ENCODE measurements at regions not wholly inside any gene's neighbourhood (a gene's known extent, or its start where the extent isn't known, plus 50 kb on each side); places are given as distances from the start of the nearest gene placed in this dataset.

DNA sequence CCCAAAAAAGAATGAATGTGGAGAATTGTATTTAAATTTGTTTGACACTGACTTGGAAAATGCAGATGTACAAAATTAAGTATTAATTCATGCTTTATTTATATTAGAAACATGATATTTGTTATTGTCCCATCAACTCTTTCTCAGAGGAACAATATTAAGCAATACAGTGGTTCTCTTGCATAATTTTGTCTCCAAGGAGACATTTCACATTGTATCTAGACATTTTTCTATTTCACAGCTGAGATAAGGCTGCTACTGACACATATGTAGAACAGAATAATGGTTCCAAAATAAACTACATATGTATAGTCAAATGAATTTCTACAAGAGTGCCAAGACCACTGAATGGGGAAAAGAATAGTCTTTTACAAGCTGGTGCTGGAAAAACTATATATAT is 427.9 kb upstream of the SPANXN1 start:
- TF ChIP-seq, protein P1, sequence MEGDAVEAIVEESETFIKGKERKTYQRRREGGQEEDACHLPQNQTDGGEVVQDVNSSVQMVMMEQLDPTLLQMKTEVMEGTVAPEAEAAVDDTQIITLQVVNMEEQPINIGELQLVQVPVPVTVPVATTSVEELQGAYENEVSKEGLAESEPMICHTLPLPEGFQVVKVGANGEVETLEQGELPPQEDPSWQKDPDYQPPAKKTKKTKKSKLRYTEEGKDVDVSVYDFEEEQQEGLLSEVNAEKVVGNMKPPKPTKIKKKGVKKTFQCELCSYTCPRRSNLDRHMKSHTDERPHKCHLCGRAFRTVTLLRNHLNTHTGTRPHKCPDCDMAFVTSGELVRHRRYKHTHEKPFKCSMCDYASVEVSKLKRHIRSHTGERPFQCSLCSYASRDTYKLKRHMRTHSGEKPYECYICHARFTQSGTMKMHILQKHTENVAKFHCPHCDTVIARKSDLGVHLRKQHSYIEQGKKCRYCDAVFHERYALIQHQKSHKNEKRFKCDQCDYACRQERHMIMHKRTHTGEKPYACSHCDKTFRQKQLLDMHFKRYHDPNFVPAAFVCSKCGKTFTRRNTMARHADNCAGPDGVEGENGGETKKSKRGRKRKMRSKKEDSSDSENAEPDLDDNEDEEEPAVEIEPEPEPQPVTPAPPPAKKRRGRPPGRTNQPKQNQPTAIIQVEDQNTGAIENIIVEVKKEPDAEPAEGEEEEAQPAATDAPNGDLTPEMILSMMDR (IDR thresholded peaks at IDR 0.05) = no peak
- no peak for TF ChIP-seq POLR2A (IDR thresholded peaks at IDR 0.05)

Measured in thyroid gland (tissue), 4 donors.